T-cell (primary cell): ENCODE measurements at regions not wholly inside any gene's neighbourhood (a gene's known extent, or its start where the extent isn't known, plus 50 kb on each side); places are given as distances from the start of the nearest gene placed in this dataset.
"Not testable (repeated sequence)": the region's sequence is repeated elsewhere in the genome, so short reads cannot be mapped to it uniquely, and the experiment has no call there.

Experiments used
- ATAC-seq, 4 experiments: fragments of 200-7000 bp in 3 of 4; fragments of 150-1000 bp in 1 of 4; cut with Tn5 transposase; replicated peaks in 1 of 4; 1 replicate in 3 of 4; 2 replicates in 1 of 4; pipeline ENCODE4 v1.10.0; 2021; ENCODE audit warnings: moderate library complexity in 3 of 4, mild to moderate bottlenecking in 2 of 4, moderate number of reproducible peaks in 1 of 4
- CTCF ChIA-PET, 2 donors: fragments of 300-600 bp; sonication (Branson Sonifier 250); formaldehyde crosslinking; loops; one replicate each; lab custom pipeline; 2022; ENCODE audit warnings: antibody characterized with exemption in 2 of 2; lab: Charles Lee
- POLR2A ChIA-PET, 2 donors: fragments of 300-600 bp; sonication (Branson Sonifier 250); formaldehyde crosslinking; loops; one replicate each; lab custom pipeline; 2022; ENCODE audit warnings: antibody characterized with exemption in 2 of 2; lab: Charles Lee
- DNase-seq, 35 experiments: peaks; one replicate each; pipeline versions ENCODE4 v3.0.0 to v3.0.0-alpha.2; 2013 to 2023
- H3K27ac ChIP-seq: one replicate; pipeline ENCODE4 v1.5.1; 2013; ENCODE audit warnings: low read length
- H3K27me3 ChIP-seq, 2 experiments: replicated peaks in 1 of 2; 1 replicate in 1 of 2; 2 replicates in 1 of 2; pipeline versions ENCODE4 v1.6.1 to v1.7.0; 2013; ENCODE audit warnings: low read length in 1 of 2, mixed read lengths in 1 of 2; ENCODE audit not compliant: control insufficient read depth in 2 of 2, insufficient read depth in 2 of 2; ENCODE audit errors: extremely low read depth in 1 of 2
- H3K36me3 ChIP-seq, 2 donors: 1 replicate in 1 of 2; 2 replicates in 1 of 2; pipeline versions ENCODE4 v1.6.1 to v1.7.0; 2013; ENCODE audit warnings: low read length in 1 of 2; ENCODE audit not compliant: control insufficient read depth in 2 of 2, insufficient read depth in 1 of 2; ENCODE audit errors: extremely low read depth in 1 of 2
- H3K4me1 ChIP-seq, 2 experiments: 1 replicate in 1 of 2; 2 replicates in 1 of 2; pipeline versions ENCODE4 v1.6.1 to v1.7.0; 2013; ENCODE audit warnings: low read length in 2 of 2, mixed read lengths in 1 of 2; ENCODE audit not compliant: insufficient read depth in 2 of 2, control insufficient read depth in 1 of 2; ENCODE audit errors: extremely low read depth in 1 of 2
- H3K4me3 ChIP-seq, 2 donors: 1 replicate in 1 of 2; 2 replicates in 1 of 2; pipeline versions ENCODE4 v1.5.1 to v1.7.0; 2013; ENCODE audit warnings: mild to moderate bottlenecking in 2 of 2, low read length in 1 of 2, moderate library complexity in 1 of 2; ENCODE audit not compliant: control insufficient read depth in 1 of 2; ENCODE audit errors: extremely low read depth in 1 of 2
- H3K9me3 ChIP-seq: 2 replicates; pipeline ENCODE4 v1.7.0; 2013
- H3K27ac Mint-ChIP-seq, 2 donors: one replicate each; pipeline ENCODE4 v1.8.0; 2020 to 2021; ENCODE audit warnings: mild to moderate bottlenecking in 2 of 2, mixed read lengths in 2 of 2
- H3K27me3 Mint-ChIP-seq, 2 donors: one replicate each; pipeline ENCODE4 v1.8.0; 2021 to 2022; ENCODE audit warnings: mixed read lengths in 2 of 2
- H3K36me3 Mint-ChIP-seq: one replicate; pipeline ENCODE4 v1.8.0; 2021; ENCODE audit warnings: mixed read lengths
- H3K4me1 Mint-ChIP-seq, 3 donors: one replicate each; pipeline ENCODE4 v1.8.0; 2020 to 2022; ENCODE audit warnings: mixed read lengths in 3 of 3, mild to moderate bottlenecking in 1 of 3
- H3K4me3 Mint-ChIP-seq, 3 donors: one replicate each; pipeline ENCODE4 v1.8.0; 2020 to 2022; ENCODE audit warnings: mild to moderate bottlenecking in 3 of 3, mixed read lengths in 3 of 3, moderate library complexity in 3 of 3
- H3K9me3 Mint-ChIP-seq, 3 donors: one replicate each; pipeline ENCODE4 v1.8.0; 2020 to 2022; ENCODE audit warnings: mixed read lengths in 3 of 3
- WGBS: methylation state at CpG from one replicate; pipeline ENCODE4 v1.1.5; 2013; ENCODE audit warnings: missing lambda C conversion rate; ENCODE audit not compliant: insufficient coverage; 5-methylcytosine and 5-hydroxymethylcytosine counted together

GRCh38 chr2:76697439-76697838 is 824.7 kb downstream of the LRRTM4 start:
- H3K9me3 ChIP-seq, H3K36me3 ChIP-seq, CTCF ChIA-PET, H3K4me1 ChIP-seq, H3K27ac ChIP-seq, H3K4me3 ChIP-seq, DNase-seq, H3K27me3 Mint-ChIP-seq, H3K27ac Mint-ChIP-seq, POLR2A ChIA-PET, H3K4me3 Mint-ChIP-seq, ATAC-seq, H3K27me3 ChIP-seq, H3K4me1 Mint-ChIP-seq, H3K36me3 Mint-ChIP-seq: not testable (repeated sequence)
- peaks cover 5 to 28% (median 17%) of the 10 kb centered on the region in 3 donors for H3K9me3 Mint-ChIP-seq
- 89% methylated on average over 16 of the region's 17 CpGs for whole genome bisulfite sequencing

- no peak overlapping the region for H3K4me3 Mint-ChIP-seq
- 100% methylated on average over 2 of the region's 4 CpGs for WGBS
- no peaks in the 10 kb centered on the region for H3K27me3 Mint-ChIP-seq
- POLR2A ChIA-PET, result no interaction called here
- H3K4me1 Mint-ChIP-seq, result no peaks in the 10 kb centered on the region
- no peak for ATAC-seq
- H3K36me3 ChIP-seq, result no peaks in the 10 kb centered on the region
- H3K27ac ChIP-seq, result no peak overlapping the region
- H3K4me1 ChIP-seq, result no peaks in the 10 kb centered on the region
- CTCF ChIA-PET, result no interaction called here
- H3K36me3 Mint-ChIP-seq, result no peaks in the 10 kb centered on the region
- no peaks in the 10 kb centered on the region for H3K27me3 ChIP-seq
- H3K27ac Mint-ChIP-seq, result no peak overlapping the region
- peaks cover 6 to 23% (median 6%) of the 10 kb centered on the region in 3 donors for H3K9me3 Mint-ChIP-seq
- no peak overlapping the region for H3K4me3 ChIP-seq
- DNase-seq, result no peak
- no peaks in the 10 kb centered on the region for H3K9me3 ChIP-seq
Observed at GRCh38 chr2:76692908-76693307, 829.3 kb downstream of the LRRTM4 start.

- no peaks in the 10 kb centered on the region for H3K36me3 Mint-ChIP-seq
- H3K27ac ChIP-seq, result no peak overlapping the region
- no peaks in the 10 kb centered on the region for H3K27me3 ChIP-seq
- H3K4me3 ChIP-seq, result no peak overlapping the region
- no peaks in the 10 kb centered on the region for H3K4me1 Mint-ChIP-seq
- H3K4me1 ChIP-seq, result no peaks in the 10 kb centered on the region
- H3K4me3 Mint-ChIP-seq, result no peak overlapping the region
- DNase-seq (no peak), ATAC-seq (no peak)
- H3K36me3 ChIP-seq, result no peaks in the 10 kb centered on the region
- H3K9me3 Mint-ChIP-seq, result peaks cover 14 to 21% (median 16%) of the 10 kb centered on the region in 3 donors
- no peak overlapping the region for H3K27ac Mint-ChIP-seq
- H3K9me3 ChIP-seq, result no peaks in the 10 kb centered on the region
- POLR2A ChIA-PET, result no interaction called here
- 50% methylated on average over 1 of the region's 1 CpG for WGBS
- CTCF ChIA-PET, result no interaction called here
- H3K27me3 Mint-ChIP-seq, result no peaks in the 10 kb centered on the region
Observed at GRCh38 chr2:76688732-76689131, 833.4 kb downstream of the LRRTM4 start.

- Histone ChIP-seq H3K9me3 (no peaks in the 10 kb centered on the region), H3K4me3 (no peak overlapping the region), H3K27me3 (no peaks in the 10 kb centered on the region), H3K4me1 (no peaks in the 10 kb centered on the region), H3K27ac (no peak overlapping the region), H3K36me3 (no peaks in the 10 kb centered on the region)
- 95% methylated on average over 3 of the region's 3 CpGs for WGBS
- CTCF ChIA-PET, result no interaction called here
- Mint-ChIP-seq H3K9me3 (peaks cover 10 to 23% (median 16%) of the 10 kb centered on the region in 3 donors), H3K4me1 (no peaks in the 10 kb centered on the region), H3K36me3 (no peaks in the 10 kb centered on the region), H3K27ac (no peak overlapping the region), H3K27me3 (no peaks in the 10 kb centered on the region), H3K4me3 (no peak overlapping the region)
- POLR2A ChIA-PET, result no interaction called here
- DNase-seq (no peak), ATAC-seq (no peak)
Observed at GRCh38 chr2:76687923-76688322, 834.3 kb downstream of the LRRTM4 start.

- no peak overlapping the region for H3K4me3 Mint-ChIP-seq
- ChIA-PET CTCF (no interaction called here), POLR2A (no interaction called here)
- Histone ChIP-seq H3K36me3 (no peaks in the 10 kb centered on the region), H3K4me3 (no peak overlapping the region), H3K27me3 (no peaks in the 10 kb centered on the region), H3K27ac (no peak overlapping the region), H3K9me3 (no peaks in the 10 kb centered on the region), H3K4me1 (no peaks in the 10 kb centered on the region)
- ATAC-seq, result no peak
- H3K27ac Mint-ChIP-seq, result no peak overlapping the region
- H3K36me3 Mint-ChIP-seq, result no peaks in the 10 kb centered on the region
- no peak for DNase-seq
- H3K27me3 Mint-ChIP-seq, result no peaks in the 10 kb centered on the region
- no peaks in the 10 kb centered on the region for H3K4me1 Mint-ChIP-seq
- 33% methylated on average over 5 of the region's 6 CpGs for WGBS
- peaks cover 5 to 29% (median 19%) of the 10 kb centered on the region in 3 donors for H3K9me3 Mint-ChIP-seq
Observed at GRCh38 chr2:76684756-76685155, 837.4 kb downstream of the LRRTM4 start.

- WGBS, result no CpG with 5 or more reads among the region's 1 CpG
- ChIA-PET CTCF (no interaction called here), POLR2A (no interaction called here)
- no peaks in the 10 kb centered on the region for H3K36me3 ChIP-seq
- DNase-seq (no peak), ATAC-seq (no peak)
- peaks cover 2 to 8% (median 3%) of the 10 kb centered on the region in 3 donors for H3K9me3 Mint-ChIP-seq
- H3K27ac ChIP-seq, result no peak overlapping the region
- no peaks in the 10 kb centered on the region for H3K27me3 Mint-ChIP-seq
- H3K4me1 Mint-ChIP-seq, result no peaks in the 10 kb centered on the region
- H3K4me3 ChIP-seq, result no peak overlapping the region
- H3K36me3 Mint-ChIP-seq, result no peaks in the 10 kb centered on the region
- H3K27me3 ChIP-seq, result no peaks in the 10 kb centered on the region
- H3K4me1 ChIP-seq, result no peaks in the 10 kb centered on the region
- no peaks in the 10 kb centered on the region for H3K9me3 ChIP-seq
- no peak overlapping the region for H3K27ac Mint-ChIP-seq
- no peak overlapping the region for H3K4me3 Mint-ChIP-seq
Observed at GRCh38 chr2:76679025-76679396, 843.2 kb downstream of the LRRTM4 start.

- no CpG with 5 or more reads among the region's 3 CpGs for WGBS
- ATAC-seq (no peak), DNase-seq (no peak)
- no peaks in the 10 kb centered on the region for H3K27me3 ChIP-seq
- no peak overlapping the region for H3K4me3 ChIP-seq
- Mint-ChIP-seq H3K36me3 (no peaks in the 10 kb centered on the region), H3K27ac (no peak overlapping the region), H3K4me3 (no peak overlapping the region), H3K27me3 (no peaks in the 10 kb centered on the region), H3K9me3 (peaks cover 2 to 8% (median 3%) of the 10 kb centered on the region in 3 donors), H3K4me1 (no peaks in the 10 kb centered on the region)
- no peak overlapping the region for H3K27ac ChIP-seq
- H3K9me3 ChIP-seq, result no peaks in the 10 kb centered on the region
- H3K36me3 ChIP-seq, result no peaks in the 10 kb centered on the region
- CTCF ChIA-PET, result no interaction called here
- POLR2A ChIA-PET, result no interaction called here
- H3K4me1 ChIP-seq, result no peaks in the 10 kb centered on the region
Observed at GRCh38 chr2:76678383-76679024, 843.7 kb downstream of the LRRTM4 start.
